ENCODE measurements at regions not wholly inside any gene's neighbourhood (a gene's known extent, or its start where the extent isn't known, plus 50 kb on each side); places are given as distances from the start of the nearest gene placed in this dataset.

DNA sequence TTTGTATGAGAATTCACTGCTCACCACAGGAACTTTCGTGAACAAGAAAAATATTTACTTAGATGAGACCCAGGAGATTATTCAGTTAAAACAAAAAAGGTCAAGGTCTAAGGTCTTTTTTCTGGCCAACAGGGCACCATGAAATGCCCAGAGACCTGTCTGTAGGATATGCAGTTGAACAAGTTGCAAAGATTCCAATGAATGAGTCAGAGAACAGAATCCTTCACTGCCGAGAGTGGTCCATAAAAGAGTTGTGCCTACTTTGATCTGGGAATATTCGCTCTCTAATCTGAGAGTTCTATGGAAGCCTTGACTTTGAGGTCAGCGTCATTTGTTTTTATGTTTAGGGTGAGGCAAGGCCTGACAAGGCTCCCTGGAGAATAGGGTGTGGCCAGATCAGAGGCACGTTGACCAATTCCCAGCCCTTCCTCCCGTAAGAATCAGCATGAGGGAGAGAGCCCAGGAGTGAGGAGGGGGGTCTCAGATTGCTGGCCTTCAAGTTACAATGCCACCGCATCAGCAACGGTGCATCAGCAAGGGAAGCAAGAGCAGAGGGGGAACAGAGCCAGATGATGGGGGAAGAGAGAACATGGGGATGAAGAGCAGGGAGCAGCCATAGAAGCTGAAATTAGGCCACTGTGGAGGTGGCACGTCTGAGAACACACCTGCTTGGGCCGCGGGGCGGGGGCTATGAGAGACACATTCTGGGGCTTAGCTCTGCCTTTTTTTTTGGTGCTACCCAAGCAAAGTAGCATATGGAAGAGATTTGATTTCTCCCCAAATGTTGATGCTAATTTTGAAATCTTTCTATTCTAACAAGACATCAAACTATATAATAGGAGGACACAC, 206.4 kb upstream of the RAB4A start:
- DNase-seq (ENCODE audit: low read depth, low spot score) = no peak
- no peak overlapping the region for H3K27ac ChIP-seq (ENCODE audit: low read depth, low read length)
- H3K9me3 ChIP-seq (ENCODE audit: control insufficient read depth, insufficient read depth, low read length) = no peaks in the 10 kb centered on the region
- no peak for TF ChIP-seq CTCF (IDR thresholded peaks at IDR 0.05; ENCODE audit: low read depth, low read length)
- no peak overlapping the region for H3K4me3 ChIP-seq (ENCODE audit: low read depth, low read length)
- ChIA-PET POLR2A (no interaction called here), CTCF (no interaction called here)
- H3K27me3 ChIP-seq (ENCODE audit: control insufficient read depth, insufficient read depth, low read length) = peaks cover 21% of the 10 kb centered on the region

GRCh38 chr1:229065613-229066012, 205.3 kb upstream of the RAB4A start:
- H3K27me3 ChIP-seq (ENCODE audit: control insufficient read depth, insufficient read depth, low read length) = peaks cover 18% of the 10 kb centered on the region
- no peak overlapping the region for H3K27ac ChIP-seq (ENCODE audit: low read depth, low read length)
- ChIA-PET CTCF (no interaction called here), POLR2A (no interaction called here)
- no peak for DNase-seq (ENCODE audit: low read depth, low spot score)
- H3K4me3 ChIP-seq (ENCODE audit: low read depth, low read length) = no peak overlapping the region
- no peak for TF ChIP-seq CTCF (IDR thresholded peaks at IDR 0.05; ENCODE audit: low read depth, low read length)
- H3K9me3 ChIP-seq (ENCODE audit: control insufficient read depth, insufficient read depth, low read length) = no peaks in the 10 kb centered on the region

GRCh38 chr1:229066591-229066990, 204.3 kb upstream of the RAB4A start:
- ChIA-PET POLR2A (no interaction called here), CTCF (no interaction called here)
- DNase-seq (ENCODE audit: low read depth, low spot score) = no peak
- H3K27ac ChIP-seq (ENCODE audit: low read depth, low read length) = no peak overlapping the region
- H3K4me3 ChIP-seq (ENCODE audit: low read depth, low read length) = no peak overlapping the region
- H3K9me3 ChIP-seq (ENCODE audit: control insufficient read depth, insufficient read depth, low read length) = no peaks in the 10 kb centered on the region
- TF ChIP-seq CTCF (IDR thresholded peaks at IDR 0.05; ENCODE audit: low read depth, low read length) = no peak
- H3K27me3 ChIP-seq (ENCODE audit: control insufficient read depth, insufficient read depth, low read length) = peaks cover 15% of the 10 kb centered on the region

DNA sequence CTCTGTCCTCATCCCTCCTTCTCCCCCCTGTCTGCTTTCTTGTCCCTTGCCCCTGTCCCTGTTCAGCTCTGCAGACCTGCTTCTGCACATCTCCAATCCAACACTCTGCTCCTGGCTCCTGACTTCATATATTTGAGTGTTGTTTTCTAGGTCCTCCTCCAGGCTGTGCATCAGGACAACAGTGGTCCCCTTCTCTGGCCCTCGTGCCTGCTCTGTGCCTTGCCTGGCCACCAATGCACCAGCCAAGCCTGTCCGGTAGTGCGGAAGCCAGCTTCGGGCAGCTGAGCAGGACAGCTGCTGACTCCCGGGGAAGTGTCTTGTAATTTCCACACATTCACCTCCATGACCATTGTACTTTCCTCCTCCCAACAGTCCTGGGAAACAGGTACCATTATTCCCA, 203.4 kb upstream of the RAB4A start:
- CTCF ChIA-PET = no interaction called here
- TF ChIP-seq CTCF (IDR thresholded peaks at IDR 0.05; ENCODE audit: low read depth, low read length) = no peak
- no peak for DNase-seq (ENCODE audit: low read depth, low spot score)
- Histone ChIP-seq H3K4me3 (ENCODE audit: low read depth, low read length) (no peak overlapping the region), H3K27me3 (ENCODE audit: control insufficient read depth, insufficient read depth, low read length) (peaks cover 15% of the 10 kb centered on the region), H3K27ac (ENCODE audit: low read depth, low read length) (no peak overlapping the region), H3K9me3 (ENCODE audit: control insufficient read depth, insufficient read depth, low read length) (no peaks in the 10 kb centered on the region)
- POLR2A ChIA-PET = no interaction called here

- H3K4me3 ChIP-seq (ENCODE audit: low read depth, low read length) = no peak overlapping the region
- no peak for TF ChIP-seq CTCF (IDR thresholded peaks at IDR 0.05; ENCODE audit: low read depth, low read length)
- ChIA-PET CTCF (no interaction called here), POLR2A (no interaction called here)
- no peaks in the 10 kb centered on the region for H3K9me3 ChIP-seq (ENCODE audit: control insufficient read depth, insufficient read depth, low read length)
- H3K27me3 ChIP-seq (ENCODE audit: control insufficient read depth, insufficient read depth, low read length) = peaks cover 15% of the 10 kb centered on the region
- no peak for DNase-seq (ENCODE audit: low read depth, low spot score)
- H3K27ac ChIP-seq (ENCODE audit: low read depth, low read length) = no peak overlapping the region
Observed at GRCh38 chr1:229068270-229068987, 202.5 kb upstream of the RAB4A start.

All from AG04450 (cell line).